Pancreas (tissue), 10 donors: ENCODE measurements at regions not wholly inside any gene's neighbourhood (a gene's known extent, or its start where the extent isn't known, plus 50 kb on each side); places are given as distances from the start of the nearest gene placed in this dataset.
A peak's percentile ranks its signal among the peaks of the same experiment; 100 is the strongest.

Experiments used
- ATAC-seq, 4 donors: fragments of 200-7000 bp; cut with Tn5 transposase; one replicate each; pipeline versions ENCODE4 v1.8.0 to v1.9.1; 2020; ENCODE audit warnings: mild to moderate bottlenecking in 4 of 4, moderate library complexity in 4 of 4
- DNase-seq, 6 donors: peaks; one replicate each; pipeline ENCODE4 v3.0.0-alpha.2; 2020
- FAIRE-seq: peaks from 2 replicates; lab custom pipeline; 2012; peaks lifted over from hg19 to GRCh38; lab: Jason Lieb, UNC
- H3K27ac ChIP-seq, 4 donors: fragments of 200-600 bp; sonication (generic); 1 replicate in 3 of 4; 2 replicates in 1 of 4; pipeline versions ENCODE4 v1.5.0 to v1.8.0; 2020
- H3K27me3 ChIP-seq, 4 donors: fragments of 200-600 bp; one replicate each; pipeline ENCODE4 v1.8.0; 2021
- H3K36me3 ChIP-seq, 3 donors: fragments of 200-600 bp; sonication (generic) in 1 of 3; one replicate each; pipeline versions ENCODE4 v1.5.0 to v1.8.0; 2020 to 2021
- H3K4me1 ChIP-seq, 3 donors: fragments of 200-600 bp; one replicate each; pipeline ENCODE4 v1.8.0; 2021
- H3K4me3 ChIP-seq, 4 donors: fragments of 200-600 bp; sonication (generic) in 2 of 4; one replicate each; pipeline versions ENCODE4 v1.5.0 to v1.8.0; 2020 to 2021
- H3K9me3 ChIP-seq, 4 donors: fragments of 200-600 bp; one replicate each; pipeline ENCODE4 v1.8.0; 2021
- WGBS, 2 donors: extraction: QIAGEN DNeasy Blood & Tissue Kit; methylation state at CpG; one replicate each; pipeline ENCODE4 v1.1.7; 2013; 5-methylcytosine and 5-hydroxymethylcytosine counted together
- intact Hi-C, 3 donors: fragments of 100-400 bp; cut with DNase I; formaldehyde crosslinking; loops; one replicate each; pipeline versions ENCODE4 v1.11.1 to v1.14.2; 2022
- TF ChIP-seq, protein P1 (sequence below), 4 donors: fragments of 200-600 bp; sonication (generic) in 3 of 4; IDR thresholded peaks; one replicate each; pipeline versions ENCODE4 v1.5.0 to v1.8.0; 2021; ENCODE audit warnings: antibody characterized with exemption in 4 of 4
- donor health status: healthy with polysubstance abuse.
- donor health status: DM: no; HTN: no; CAD: no; lungs with moderate emphysema.
- donor health status: DM: no; HTN: no; CAD: no.
- donor health status: control.
- donor health status: control.
- donor health status: Bipolar disorder and iron deficiency.
- donor health status: DM: yes; HTN: yes; CAD: no.
- donor health status: DM: no; HTN: no; CAD: no.
- donor health status: DM: no; HTN: no; CAD: no.
- donor health status: DM: yes; HTN: yes; CAD: no.

DNA sequence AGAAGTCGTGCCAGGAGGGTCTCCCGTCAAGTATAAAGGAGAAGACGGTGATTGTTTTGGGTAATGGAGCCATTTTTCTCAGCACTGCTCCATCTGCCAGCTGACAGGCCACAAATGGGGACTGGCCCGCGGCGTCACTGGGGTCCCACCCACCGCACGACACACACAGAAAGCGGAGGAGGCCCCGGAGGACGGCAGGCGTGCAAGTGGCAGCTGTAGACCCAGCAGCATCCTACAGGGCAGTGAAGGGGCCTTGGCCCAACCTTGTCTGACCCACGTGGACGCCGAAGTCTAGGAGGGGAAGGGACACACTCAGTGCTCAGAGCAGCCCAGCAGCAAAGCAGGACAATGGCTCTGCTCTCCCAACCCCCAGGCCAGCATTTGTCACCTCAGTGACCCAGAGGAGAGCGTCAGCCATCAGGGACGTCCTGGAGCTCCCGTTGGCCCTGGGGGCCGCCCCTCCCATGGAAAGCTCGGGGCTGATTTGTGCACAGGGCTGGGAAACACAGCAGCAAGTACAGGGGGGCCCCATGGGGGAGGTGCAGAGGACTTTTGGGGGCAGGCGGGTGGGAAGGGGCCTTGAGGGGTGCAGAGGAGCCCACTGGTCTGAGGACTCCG is 644.4 kb downstream of the BRD1 start:
- Histone ChIP-seq H3K27me3 (no peaks in the 10 kb centered on the region), H3K27ac (no peak overlapping the region), H3K4me1 (no peaks in the 10 kb centered on the region), H3K36me3 (no peaks in the 10 kb centered on the region), H3K9me3 (no peaks in the 10 kb centered on the region), H3K4me3 (no peak overlapping the region)
- 50 to 62% methylated on average over 22 of the region's 22 CpGs for WGBS, 2 donors
- ATAC-seq (no peak), DNase-seq (peak in 1 of 6 donors; percentile 30), FAIRE-seq (no peak)
- intact Hi-C loops = no loop called here
- TF ChIP-seq, protein P1, sequence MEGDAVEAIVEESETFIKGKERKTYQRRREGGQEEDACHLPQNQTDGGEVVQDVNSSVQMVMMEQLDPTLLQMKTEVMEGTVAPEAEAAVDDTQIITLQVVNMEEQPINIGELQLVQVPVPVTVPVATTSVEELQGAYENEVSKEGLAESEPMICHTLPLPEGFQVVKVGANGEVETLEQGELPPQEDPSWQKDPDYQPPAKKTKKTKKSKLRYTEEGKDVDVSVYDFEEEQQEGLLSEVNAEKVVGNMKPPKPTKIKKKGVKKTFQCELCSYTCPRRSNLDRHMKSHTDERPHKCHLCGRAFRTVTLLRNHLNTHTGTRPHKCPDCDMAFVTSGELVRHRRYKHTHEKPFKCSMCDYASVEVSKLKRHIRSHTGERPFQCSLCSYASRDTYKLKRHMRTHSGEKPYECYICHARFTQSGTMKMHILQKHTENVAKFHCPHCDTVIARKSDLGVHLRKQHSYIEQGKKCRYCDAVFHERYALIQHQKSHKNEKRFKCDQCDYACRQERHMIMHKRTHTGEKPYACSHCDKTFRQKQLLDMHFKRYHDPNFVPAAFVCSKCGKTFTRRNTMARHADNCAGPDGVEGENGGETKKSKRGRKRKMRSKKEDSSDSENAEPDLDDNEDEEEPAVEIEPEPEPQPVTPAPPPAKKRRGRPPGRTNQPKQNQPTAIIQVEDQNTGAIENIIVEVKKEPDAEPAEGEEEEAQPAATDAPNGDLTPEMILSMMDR (IDR thresholded peaks at IDR 0.05) = no peak

DNA sequence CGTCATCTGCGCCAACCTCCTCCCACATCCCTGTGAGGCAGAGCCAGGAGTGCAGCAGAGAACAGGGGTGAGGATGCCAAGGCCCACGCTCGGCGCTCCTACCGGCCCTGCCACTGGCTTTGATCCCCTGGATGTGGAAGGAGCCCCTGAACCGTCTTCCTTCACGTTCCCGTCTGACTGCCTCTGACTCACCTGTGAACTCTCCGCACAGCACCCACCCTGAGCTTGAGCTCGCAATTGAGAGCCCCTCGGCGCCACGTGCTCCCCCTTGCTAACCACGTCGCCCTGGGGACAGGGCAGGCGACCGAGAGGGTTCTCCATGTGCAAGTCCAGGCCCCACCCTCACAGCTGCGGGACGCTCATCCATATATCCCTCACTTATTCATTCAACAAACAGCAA is 645.3 kb downstream of the BRD1 start:
- TF ChIP-seq, protein P1 (IDR thresholded peaks at IDR 0.05) = no peak
- WGBS, 2 donors = 77 to 90% methylated on average over 20 of the region's 20 CpGs
- FAIRE-seq (no peak), ATAC-seq (no peak), DNase-seq (peak in 1 of 6 donors; percentile 40)
- Histone ChIP-seq H3K27me3 (no peaks in the 10 kb centered on the region), H3K36me3 (no peaks in the 10 kb centered on the region), H3K4me3 (no peak overlapping the region), H3K4me1 (no peaks in the 10 kb centered on the region), H3K9me3 (no peaks in the 10 kb centered on the region), H3K27ac (no peak overlapping the region)
- intact Hi-C loops = no loop called here

DNA sequence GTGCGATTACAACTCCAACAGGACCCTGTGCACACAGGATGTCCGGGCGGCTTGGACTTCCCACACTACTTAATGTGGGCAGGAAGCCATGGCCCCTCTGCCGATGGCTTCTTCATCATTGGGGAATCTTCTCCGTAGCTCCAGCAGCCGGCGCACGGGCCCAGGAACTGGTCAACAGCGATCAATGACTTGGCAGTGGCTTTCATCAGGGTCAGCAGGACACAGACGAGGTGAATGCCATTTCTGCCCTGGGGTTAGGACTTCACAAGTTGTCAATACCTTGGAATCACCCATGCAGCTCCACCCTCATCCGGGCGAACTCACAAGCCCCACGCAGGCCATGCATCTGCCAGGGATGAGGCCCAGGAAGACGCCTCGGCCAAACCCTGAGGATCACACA is 645.7 kb downstream of the BRD1 start:
- WGBS, 2 donors = 76 to 90% methylated on average over 15 of the region's 15 CpGs
- intact Hi-C loops = no loop called here
- FAIRE-seq (no peak), ATAC-seq (no peak), DNase-seq (peak in 1 of 6 donors; percentile 39)
- TF ChIP-seq, protein P1 (IDR thresholded peaks at IDR 0.05) = no peak
- Histone ChIP-seq H3K27ac (no peak overlapping the region), H3K4me3 (no peak overlapping the region), H3K4me1 (no peaks in the 10 kb centered on the region), H3K36me3 (no peaks in the 10 kb centered on the region), H3K9me3 (no peaks in the 10 kb centered on the region), H3K27me3 (no peaks in the 10 kb centered on the region)

DNA sequence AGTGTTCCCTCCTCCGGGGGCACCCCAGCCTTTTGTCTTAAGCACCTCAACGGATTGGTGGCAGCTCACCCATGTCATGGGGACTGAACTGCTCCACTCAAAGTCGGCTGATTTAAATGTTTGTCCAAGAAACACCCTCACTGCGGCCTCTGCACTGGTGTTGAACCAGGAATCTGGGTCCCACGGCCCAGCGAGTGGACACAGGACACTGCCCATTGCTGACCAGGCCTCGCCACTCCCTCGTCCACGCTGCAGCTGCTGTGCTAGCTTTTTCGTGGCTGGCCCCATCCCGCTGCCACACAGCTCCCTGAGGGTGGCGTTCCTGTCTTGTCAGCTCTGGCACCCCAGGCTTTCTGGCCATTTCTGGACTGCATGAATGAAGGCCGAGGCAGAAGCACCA is 646.2 kb downstream of the BRD1 start:
- ATAC-seq = no peak

DNA sequence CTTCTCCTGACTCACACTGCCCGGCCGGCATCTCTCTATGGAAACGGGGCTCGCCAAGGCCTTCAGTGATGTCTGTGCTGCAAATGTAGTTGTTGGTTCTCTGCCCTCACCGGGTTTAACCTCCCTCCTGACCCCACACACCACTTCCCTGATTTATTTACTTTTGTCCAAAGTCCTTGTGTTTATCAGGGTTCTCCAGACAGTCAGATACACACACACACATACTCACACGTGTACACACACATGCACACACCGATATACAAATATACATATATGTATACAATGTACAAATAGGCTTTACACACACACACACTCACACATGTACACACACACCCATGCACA is 647.0 kb downstream of the BRD1 start:
- FAIRE-seq = no peak
- Histone ChIP-seq H3K36me3 (no peaks in the 10 kb centered on the region), H3K4me3 (no peak overlapping the region), H3K4me1 (no peaks in the 10 kb centered on the region), H3K9me3 (no peaks in the 10 kb centered on the region), H3K27ac (no peak overlapping the region), H3K27me3 (no peaks in the 10 kb centered on the region)
- WGBS, 2 donors = 30 to 36% methylated on average over 7 of the region's 7 CpGs
- no peak for ATAC-seq
- intact Hi-C loops = no loop called here
- no peak for DNase-seq
- TF ChIP-seq, protein P1 (IDR thresholded peaks at IDR 0.05) = no peak

More for the DNA sequence above, 646.2 kb downstream of the BRD1 start:
- no peaks in the 10 kb centered on the region for H3K9me3 ChIP-seq
- no peaks in the 10 kb centered on the region for H3K4me1 ChIP-seq
- no peaks in the 10 kb centered on the region for H3K36me3 ChIP-seq
- 79 to 87% methylated on average over 13 of the region's 13 CpGs for WGBS, 2 donors
- DNase-seq (peak in 1 of 6 donors; percentile 35), FAIRE-seq (no peak)
- intact Hi-C loops = no loop called here
- TF ChIP-seq, protein P1 (IDR thresholded peaks at IDR 0.05) = no peak
- no peaks in the 10 kb centered on the region for H3K27me3 ChIP-seq
- H3K27ac ChIP-seq = no peak overlapping the region
- no peak overlapping the region for H3K4me3 ChIP-seq
